ENCODE measurements at regions not wholly inside any gene's neighbourhood (a gene's known extent, or its start where the extent isn't known, plus 50 kb on each side); places are given as distances from the start of the nearest gene placed in this dataset.

DNA sequence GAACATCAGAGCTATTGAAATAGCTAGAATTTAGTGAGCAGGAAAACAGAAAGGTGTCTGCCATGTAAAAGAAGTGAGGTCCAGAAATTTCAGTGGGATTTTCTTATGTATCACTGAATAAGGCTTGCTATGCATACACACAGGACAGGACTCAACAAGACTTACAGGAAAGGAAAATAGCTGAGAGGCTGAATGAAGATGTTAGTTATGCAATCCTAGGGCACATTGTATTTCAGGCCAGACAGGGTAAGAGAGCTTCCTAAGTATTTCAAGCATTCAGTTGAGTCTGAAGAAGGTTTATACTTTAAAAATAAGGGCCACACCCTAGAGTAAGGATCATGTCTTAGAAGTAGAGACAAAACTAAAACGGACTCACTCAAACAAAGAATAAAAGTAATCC is 419.9 kb upstream of the PRR20A start (continued):
- TF ChIP-seq, protein P1, sequence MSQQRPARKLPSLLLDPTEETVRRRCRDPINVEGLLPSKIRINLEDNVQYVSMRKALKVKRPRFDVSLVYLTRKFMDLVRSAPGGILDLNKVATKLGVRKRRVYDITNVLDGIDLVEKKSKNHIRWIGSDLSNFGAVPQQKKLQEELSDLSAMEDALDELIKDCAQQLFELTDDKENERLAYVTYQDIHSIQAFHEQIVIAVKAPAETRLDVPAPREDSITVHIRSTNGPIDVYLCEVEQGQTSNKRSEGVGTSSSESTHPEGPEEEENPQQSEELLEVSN (IDR thresholded peaks at IDR 0.05) = no peak
- TF ChIP-seq JUND (IDR thresholded peaks at IDR 0.05; ENCODE audit: low read length) (no peak), USF2 (IDR thresholded peaks at IDR 0.05; ENCODE audit: low read length) (no peak)

Data from H1 (cell line).